Stimulated activated CD8-positive, alpha-beta memory T cell treated with anti-CD3 and anti-CD28 coated beads, Interleukin-4, amount 100 ng/mL, for 1 hour (primary cell): ENCODE measurements at regions not wholly inside any gene's neighbourhood (a gene's known extent, or its start where the extent isn't known, plus 50 kb on each side); places are given as distances from the start of the nearest gene placed in this dataset.
"Not testable (repeated sequence)": the region's sequence is repeated elsewhere in the genome, so short reads cannot be mapped to it uniquely, and the experiment has no call there.

Experiments used
- DNase-seq, 2 donors: peaks; one replicate each; pipeline ENCODE4 v3.0.0-alpha.2; 2020; ENCODE audit warnings: low read depth in 2 of 2, low spot score in 1 of 2

- DNase-seq = not testable (repeated sequence)
These were observed 1835.5 kb upstream of the PIK3C3 start for GRCh38 chr18:40119581-40119980.

GRCh38 chr18:40110455-40110854, 1844.6 kb upstream of the PIK3C3 start:
- no peak for DNase-seq

- DNase-seq = no peak
These were observed 1845.6 kb upstream of the PIK3C3 start for GRCh38 chr18:40109252-40110049.

- no peak for DNase-seq
These were observed 1846.4 kb upstream of the PIK3C3 start for GRCh38 chr18:40108596-40108995.

- no peak for DNase-seq
These were observed 1852.1 kb upstream of the PIK3C3 start for GRCh38 chr18:40102903-40103302.

- no peak for DNase-seq
These were observed 1855.4 kb upstream of the PIK3C3 start for GRCh38 chr18:40099641-40100040.

GRCh38 chr18:40096675-40097074, 1858.4 kb upstream of the PIK3C3 start:
- no peak for DNase-seq

- no peak for DNase-seq
These were observed 1860.6 kb upstream of the PIK3C3 start for GRCh38 chr18:40094441-40094840.

- no peak for DNase-seq
These were observed 1866.9 kb upstream of the PIK3C3 start for GRCh38 chr18:40088130-40088529.

- DNase-seq = no peak
These were observed 1875.2 kb upstream of the PIK3C3 start for GRCh38 chr18:40079786-40080185.

- no peak for DNase-seq
These were observed 1879.4 kb upstream of the PIK3C3 start for GRCh38 chr18:40075616-40076015.

GRCh38 chr18:40072761-40073160, 1882.3 kb upstream of the PIK3C3 start:
- no peak for DNase-seq

- no peak for DNase-seq
These were observed 1888.7 kb upstream of the PIK3C3 start for GRCh38 chr18:40066368-40066767.

- DNase-seq = no peak
These were observed 1891.5 kb upstream of the PIK3C3 start for GRCh38 chr18:40063488-40063887.

- no peak for DNase-seq
These were observed 1893.9 kb upstream of the PIK3C3 start for GRCh38 chr18:40061086-40061485.

GRCh38 chr18:40060562-40060961, 1894.5 kb upstream of the PIK3C3 start:
- no peak for DNase-seq

- no peak for DNase-seq
These were observed 1896.0 kb upstream of the PIK3C3 start for GRCh38 chr18:40058811-40059570.

- no peak for DNase-seq
These were observed 1898.8 kb upstream of the PIK3C3 start for GRCh38 chr18:40056079-40056692.

GRCh38 chr18:40055262-40055661, 1899.8 kb upstream of the PIK3C3 start:
- DNase-seq = no peak

GRCh38 chr18:40049716-40050115, 1905.3 kb upstream of the PIK3C3 start:
- no peak for DNase-seq

- DNase-seq = no peak
These were observed 1906.0 kb upstream of the PIK3C3 start for GRCh38 chr18:40048886-40049650.
